Kidney (tissue), 13 donors: ENCODE measurements at regions not wholly inside any gene's neighbourhood (a gene's known extent, or its start where the extent isn't known, plus 50 kb on each side); places are given as distances from the start of the nearest gene placed in this dataset.

Source experiments
- DNase-seq, 5 donors: peaks; one replicate each; pipeline ENCODE4 v3.0.0-alpha.2; 2013 to 2020
- FAIRE-seq: peaks from 2 replicates; lab custom pipeline; 2012; peaks lifted over from hg19 to GRCh38; lab: Jason Lieb, UNC
- H3K27ac ChIP-seq, 2 donors: one replicate each; pipeline ENCODE4 v1.7.0; 2013; ENCODE audit warnings: low read depth in 2 of 2, low read length in 2 of 2, inconsistent platforms in 1 of 2
- H3K27me3 ChIP-seq: one replicate; pipeline ENCODE4 v1.7.1; 2013; ENCODE audit warnings: low read length, inconsistent platforms; ENCODE audit not compliant: control insufficient read depth, insufficient read depth
- H3K36me3 ChIP-seq, 3 donors: one replicate each; pipeline versions ENCODE4 v1.7.0 to v1.7.1; 2013; ENCODE audit warnings: low read length in 3 of 3, control low read depth in 1 of 3, inconsistent platforms in 1 of 3; ENCODE audit not compliant: insufficient read depth in 3 of 3, control insufficient read depth in 2 of 3
- H3K4me1 ChIP-seq, 3 donors: one replicate each; pipeline versions ENCODE4 v1.7.0 to v1.7.1; 2013; ENCODE audit warnings: low read length in 3 of 3, inconsistent platforms in 1 of 3, low read depth in 1 of 3; ENCODE audit not compliant: control insufficient read depth in 2 of 3, insufficient read depth in 2 of 3
- H3K4me3 ChIP-seq, 3 donors: one replicate each; pipeline versions ENCODE4 v1.7.0 to v1.8.1; 2013; ENCODE audit warnings: low read length in 3 of 3, control low read depth in 1 of 3, inconsistent platforms in 1 of 3
- H3K9ac ChIP-seq, 3 donors: one replicate each; pipeline versions ENCODE4 v1.7.0 to v1.7.1; 2013; ENCODE audit warnings: low read length in 3 of 3, control low read depth in 1 of 3, inconsistent platforms in 1 of 3
- H3K9me3 ChIP-seq, 3 donors: one replicate each; pipeline versions ENCODE4 v1.7.0 to v1.7.1; 2013; ENCODE audit warnings: low read length in 3 of 3, control low read depth in 1 of 3, inconsistent platforms in 1 of 3; ENCODE audit not compliant: control insufficient read depth in 2 of 3, insufficient read depth in 1 of 3
- CTCF ChIP-seq: IDR thresholded peaks from 3 replicates; pipeline ENCODE4 v1.5.1; 2012; ENCODE audit warnings: mild to moderate bottlenecking, moderate library complexity, borderline replicate concordance; ENCODE audit not compliant: insufficient read depth; ENCODE audit errors: extremely low read depth
- intact Hi-C: fragments of 100-400 bp; cut with DNase I; formaldehyde crosslinking; loops from one replicate; pipeline ENCODE4 v1.11.1; 2022
- donor health status: control.
- donor health status: control.
- donor health status: control.
- donor health status: control.
- donor health status: control.
- donor health status: DM: yes; HTN: yes; CAD: no.
- donor health status: Normal renal cell carcinoma (clear cell type).

GRCh38 chr10:64130152-64130551, 609.0 kb downstream of the REEP3 start:
- intact Hi-C loops = no loop called here
- Histone ChIP-seq H3K4me3 (no peak overlapping the region), H3K36me3 (no peaks in the 10 kb centered on the region), H3K27ac (no peak overlapping the region), H3K27me3 (no peaks in the 10 kb centered on the region), H3K9me3 (no peaks in the 10 kb centered on the region), H3K4me1 (no peaks in the 10 kb centered on the region), H3K9ac (no peak overlapping the region)
- TF ChIP-seq CTCF = no peak
- DNase-seq = no peak
- no peak for FAIRE-seq

- Histone ChIP-seq H3K9ac (no peak overlapping the region), H3K9me3 (no peaks in the 10 kb centered on the region), H3K4me3 (no peak overlapping the region), H3K27me3 (no peaks in the 10 kb centered on the region), H3K4me1 (no peaks in the 10 kb centered on the region), H3K36me3 (no peaks in the 10 kb centered on the region), H3K27ac (no peak overlapping the region)
- no peak for TF ChIP-seq CTCF
- FAIRE-seq (no peak), DNase-seq (no peak)
- intact Hi-C loops = no loop called here
Measured at GRCh38 chr10:64134676-64135075, 613.5 kb downstream of the REEP3 start.

GRCh38 chr10:64142395-64142794, 621.2 kb downstream of the REEP3 start:
- H3K4me3 ChIP-seq = no peak overlapping the region
- H3K36me3 ChIP-seq = no peaks in the 10 kb centered on the region
- intact Hi-C loops = no loop called here
- no peaks in the 10 kb centered on the region for H3K4me1 ChIP-seq
- FAIRE-seq (no peak), DNase-seq (no peak)
- no peak overlapping the region for H3K27ac ChIP-seq
- no peaks in the 10 kb centered on the region for H3K9me3 ChIP-seq
- H3K9ac ChIP-seq = no peak overlapping the region
- no peaks in the 10 kb centered on the region for H3K27me3 ChIP-seq
- no peak for TF ChIP-seq CTCF

- TF ChIP-seq CTCF = no peak
- Histone ChIP-seq H3K9ac (no peak overlapping the region), H3K4me3 (no peak overlapping the region), H3K9me3 (no peaks in the 10 kb centered on the region), H3K27ac (no peak overlapping the region), H3K4me1 (no peaks in the 10 kb centered on the region), H3K36me3 (no peaks in the 10 kb centered on the region), H3K27me3 (no peaks in the 10 kb centered on the region)
- DNase-seq (no peak), FAIRE-seq (no peak)
- intact Hi-C loops = no loop called here
Measured at GRCh38 chr10:64148607-64149006, 627.4 kb downstream of the REEP3 start.
